Mesenchymal stem cell (in vitro differentiated cells and primary cell): ENCODE measurements at regions not wholly inside any gene's neighbourhood (a gene's known extent, or its start where the extent isn't known, plus 50 kb on each side); places are given as distances from the start of the nearest gene placed in this dataset.
A peak's percentile ranks its signal among the peaks of the same experiment; 100 is the strongest.

Experiments used
- DNase-seq: peaks from one replicate; pipeline ENCODE4 v3.0.0-alpha.2; 2013
- H2AFZ ChIP-seq: one replicate; pipeline ENCODE4 v1.6.1; 2013; ENCODE audit warnings: low read depth, mild to moderate bottlenecking, control low read depth, inconsistent platforms, low read length, moderate library complexity
- H2AK5ac ChIP-seq: 2 replicates; pipeline ENCODE4 v1.6.1; 2013; ENCODE audit warnings: low read length, moderate library complexity, mild to moderate bottlenecking, inconsistent platforms; ENCODE audit not compliant: severe bottlenecking
- H2BK120ac ChIP-seq: one replicate; pipeline ENCODE4 v1.6.1; 2013; ENCODE audit warnings: low read depth, mild to moderate bottlenecking, inconsistent platforms, low read length, moderate library complexity
- H2BK12ac ChIP-seq, 2 experiments: one replicate each; pipeline ENCODE4 v1.6.1; 2013; ENCODE audit warnings: inconsistent platforms in 2 of 2, low read length in 2 of 2, mild to moderate bottlenecking in 2 of 2, moderate library complexity in 2 of 2, control low read depth in 1 of 2
- H2BK15ac ChIP-seq: one replicate; pipeline ENCODE4 v1.6.1; 2013; ENCODE audit warnings: mild to moderate bottlenecking, low read depth, inconsistent platforms; ENCODE audit not compliant: poor library complexity, severe bottlenecking
- H2BK5ac ChIP-seq: 2 replicates; pipeline ENCODE4 v1.6.1; 2013; ENCODE audit warnings: low read depth, mild to moderate bottlenecking, low read length, control low read depth, inconsistent platforms; ENCODE audit not compliant: poor library complexity, severe bottlenecking
- H3K14ac ChIP-seq, 2 experiments: one replicate each; pipeline ENCODE4 v1.6.1; 2013; ENCODE audit warnings: inconsistent platforms in 2 of 2, low read length in 2 of 2, control low read depth in 1 of 2, mild to moderate bottlenecking in 1 of 2, moderate library complexity in 1 of 2
- H3K18ac ChIP-seq, 2 experiments: one replicate each; pipeline ENCODE4 v1.6.1; 2013; ENCODE audit warnings: inconsistent platforms in 2 of 2, low read length in 2 of 2, control low read depth in 1 of 2, low read depth in 1 of 2, mild to moderate bottlenecking in 1 of 2
- H3K23ac ChIP-seq, 2 experiments: one replicate each; pipeline ENCODE4 v1.6.1; 2013; ENCODE audit warnings: inconsistent platforms in 2 of 2, low read length in 2 of 2, mild to moderate bottlenecking in 2 of 2, moderate library complexity in 2 of 2, control low read depth in 1 of 2
- H3K27ac ChIP-seq: 2 replicates; pipeline ENCODE4 v1.5.1; 2013; ENCODE audit warnings: mild to moderate bottlenecking, moderate library complexity, low read length, control low read depth, inconsistent platforms; ENCODE audit not compliant: poor library complexity, severe bottlenecking
- H3K27me3 ChIP-seq, 2 experiments: 2 replicates each; pipeline versions ENCODE4 v1.6.1 to v1.7.0; 2013; ENCODE audit warnings: low read length in 2 of 2, mild to moderate bottlenecking in 2 of 2, moderate library complexity in 2 of 2, control low read depth in 1 of 2, inconsistent platforms in 1 of 2; ENCODE audit not compliant: control insufficient read depth in 1 of 2, insufficient read depth in 1 of 2
- H3K36me3 ChIP-seq, 2 experiments: 2 replicates each; pipeline versions ENCODE4 v1.6.1 to v1.7.0; 2013; ENCODE audit warnings: low read length in 2 of 2, control low read depth in 1 of 2, inconsistent platforms in 1 of 2, low read depth in 1 of 2, mild to moderate bottlenecking in 1 of 2; ENCODE audit not compliant: insufficient read depth in 2 of 2, control insufficient read depth in 1 of 2
- H3K4ac ChIP-seq, 2 experiments: one replicate each; pipeline ENCODE4 v1.6.1; 2013; ENCODE audit warnings: inconsistent platforms in 2 of 2, low read length in 2 of 2, mild to moderate bottlenecking in 2 of 2, moderate library complexity in 2 of 2, control low read depth in 1 of 2, low read depth in 1 of 2
- H3K4me1 ChIP-seq: 2 replicates; pipeline ENCODE4 v1.6.1; 2013; ENCODE audit warnings: low read depth, low read length, control low read depth; ENCODE audit not compliant: control insufficient read depth, insufficient read depth
- H3K4me2 ChIP-seq: 2 replicates; pipeline ENCODE4 v1.6.1; 2013; ENCODE audit warnings: low read length, mild to moderate bottlenecking, inconsistent platforms; ENCODE audit not compliant: poor library complexity, severe bottlenecking
- H3K4me3 ChIP-seq, 2 experiments: 2 replicates each; pipeline versions ENCODE4 v1.5.1 to v1.7.0; 2013; ENCODE audit warnings: low read length in 2 of 2, mild to moderate bottlenecking in 2 of 2, control low read depth in 1 of 2, low read depth in 1 of 2; ENCODE audit not compliant: insufficient read depth in 1 of 2
- H3K79me1 ChIP-seq: replicated peaks from 2 replicates; pipeline ENCODE4 v1.6.1; 2013; ENCODE audit warnings: mild to moderate bottlenecking, control low read depth, low read length, inconsistent platforms; ENCODE audit not compliant: poor library complexity, severe bottlenecking
- H3K9ac ChIP-seq: 2 replicates; pipeline ENCODE4 v1.7.0; 2013; ENCODE audit warnings: mild to moderate bottlenecking, low read length, moderate library complexity
- H3K9me3 ChIP-seq: 2 replicates; pipeline ENCODE4 v1.7.0; 2013; ENCODE audit warnings: mild to moderate bottlenecking, low read length; ENCODE audit not compliant: control insufficient read depth
- H4K8ac ChIP-seq: one replicate; pipeline ENCODE4 v1.6.1; 2013; ENCODE audit warnings: inconsistent platforms, mild to moderate bottlenecking, low read length, moderate library complexity
- H4K91ac ChIP-seq: one replicate; pipeline ENCODE4 v1.6.1; 2013; ENCODE audit warnings: mild to moderate bottlenecking, low read length, inconsistent platforms
- WGBS: methylation state at CpG from one replicate; pipeline ENCODE4 v1.1.7; 2013; ENCODE audit warnings: mixed read lengths; 5-methylcytosine and 5-hydroxymethylcytosine counted together

GRCh38 chr13:61795580-61795979, 379.9 kb upstream of the PCDH20 start:
- H3K79me1 ChIP-seq, result no peaks in the 10 kb centered on the region
- H3K36me3 ChIP-seq, result no peaks in the 10 kb centered on the region
- H3K9ac ChIP-seq, result no peak overlapping the region
- H2BK120ac ChIP-seq, result no peak overlapping the region
- H4K8ac ChIP-seq, result no peak overlapping the region
- H4K91ac ChIP-seq, result no peak overlapping the region
- no peak for DNase-seq
- H2BK12ac ChIP-seq, result no peak overlapping the region
- no peak overlapping the region for H2AK5ac ChIP-seq
- H2BK15ac ChIP-seq, result no peak overlapping the region
- no peaks in the 10 kb centered on the region for H3K9me3 ChIP-seq
- H3K27ac ChIP-seq, result no peak overlapping the region
- WGBS, result 100% methylated on average over 1 of the region's 1 CpG
- no peak overlapping the region for H3K4me2 ChIP-seq
- no peak overlapping the region for H3K4ac ChIP-seq
- H3K4me3 ChIP-seq, result no peak overlapping the region
- H2BK5ac ChIP-seq, result no peak overlapping the region
- no peak overlapping the region for H3K23ac ChIP-seq
- H3K4me1 ChIP-seq, result no peaks in the 10 kb centered on the region
- no peak overlapping the region for H2AFZ ChIP-seq
- no peak overlapping the region for H3K14ac ChIP-seq
- H3K27me3 ChIP-seq, result no peaks in the 10 kb centered on the region
- H3K18ac ChIP-seq, result no peak overlapping the region

GRCh38 chr13:61779456-61779855, 363.8 kb upstream of the PCDH20 start:
- no peaks in the 10 kb centered on the region for H3K9me3 ChIP-seq
- no peak overlapping the region for H3K4ac ChIP-seq
- H4K91ac ChIP-seq, result no peak overlapping the region
- no peak overlapping the region for H2BK5ac ChIP-seq
- no peak overlapping the region for H2BK15ac ChIP-seq
- H3K79me1 ChIP-seq, result no peaks in the 10 kb centered on the region
- H3K27ac ChIP-seq, result no peak overlapping the region
- H3K4me2 ChIP-seq, result no peak overlapping the region
- no peak overlapping the region for H3K14ac ChIP-seq
- H3K36me3 ChIP-seq, result no peaks in the 10 kb centered on the region
- H3K23ac ChIP-seq, result no peak overlapping the region
- no peak overlapping the region for H2BK120ac ChIP-seq
- no peak overlapping the region for H3K18ac ChIP-seq
- no peak overlapping the region for H3K9ac ChIP-seq
- no peak overlapping the region for H3K4me3 ChIP-seq
- DNase-seq, result no peak
- no peak overlapping the region for H2BK12ac ChIP-seq
- no peak overlapping the region for H4K8ac ChIP-seq
- no peaks in the 10 kb centered on the region for H3K4me1 ChIP-seq
- H2AFZ ChIP-seq, result no peak overlapping the region
- no peak overlapping the region for H2AK5ac ChIP-seq
- WGBS, result 40% methylated on average over 1 of the region's 3 CpGs
- H3K27me3 ChIP-seq, result no peaks in the 10 kb centered on the region

- H4K91ac ChIP-seq, result no peak overlapping the region
- no peak overlapping the region for H3K27ac ChIP-seq
- no peak overlapping the region for H3K23ac ChIP-seq
- no peak overlapping the region for H2BK120ac ChIP-seq
- no peaks in the 10 kb centered on the region for H3K79me1 ChIP-seq
- no peak overlapping the region for H3K9ac ChIP-seq
- no peak overlapping the region for H2BK15ac ChIP-seq
- no peak overlapping the region for H3K4me3 ChIP-seq
- no peaks in the 10 kb centered on the region for H3K36me3 ChIP-seq
- no peak overlapping the region for H2AK5ac ChIP-seq
- no peaks in the 10 kb centered on the region for H3K4me1 ChIP-seq
- H3K4me2 ChIP-seq, result no peak overlapping the region
- H3K18ac ChIP-seq, result no peak overlapping the region
- no peaks in the 10 kb centered on the region for H3K9me3 ChIP-seq
- no peak overlapping the region for H3K4ac ChIP-seq
- WGBS, result 59% methylated on average over 5 of the region's 6 CpGs
- no peaks in the 10 kb centered on the region for H3K27me3 ChIP-seq
- no peak overlapping the region for H3K14ac ChIP-seq
- H2BK12ac ChIP-seq, result no peak overlapping the region
- no peak overlapping the region for H2BK5ac ChIP-seq
- H2AFZ ChIP-seq, result no peak overlapping the region
- no peak for DNase-seq
- H4K8ac ChIP-seq, result no peak overlapping the region
These were observed 362.9 kb upstream of the PCDH20 start for GRCh38 chr13:61778531-61778930.

GRCh38 chr13:61777899-61778298, 362.2 kb upstream of the PCDH20 start:
- H3K18ac ChIP-seq, result no peak overlapping the region

More at GRCh38 chr13:61777899-61778298, 362.2 kb upstream of the PCDH20 start:
- no peak overlapping the region for H4K8ac ChIP-seq
- H3K27ac ChIP-seq, result no peak overlapping the region
- no peaks in the 10 kb centered on the region for H3K4me1 ChIP-seq
- H3K4me2 ChIP-seq, result no peak overlapping the region
- H2BK15ac ChIP-seq, result no peak overlapping the region
- H3K4me3 ChIP-seq, result peak overlapping the region in 1 of 2 experiments; percentile 10
- H3K9ac ChIP-seq, result no peak overlapping the region
- no peak overlapping the region for H2BK120ac ChIP-seq
- no peak overlapping the region for H2BK5ac ChIP-seq
- H3K14ac ChIP-seq, result no peak overlapping the region
- no peak overlapping the region for H4K91ac ChIP-seq
- 100% methylated on average over 1 of the region's 2 CpGs for WGBS
- H3K27me3 ChIP-seq, result no peaks in the 10 kb centered on the region
- H3K36me3 ChIP-seq, result no peaks in the 10 kb centered on the region
- no peak overlapping the region for H2AFZ ChIP-seq
- no peaks in the 10 kb centered on the region for H3K9me3 ChIP-seq
- DNase-seq, result no peak
- H2AK5ac ChIP-seq, result no peak overlapping the region
- no peak overlapping the region for H2BK12ac ChIP-seq
- H3K23ac ChIP-seq, result no peak overlapping the region
- H3K4ac ChIP-seq, result no peak overlapping the region
- no peaks in the 10 kb centered on the region for H3K79me1 ChIP-seq
